Iris pigment epithelial cell (primary cell): ENCODE measurements at regions not wholly inside any gene's neighbourhood (a gene's known extent, or its start where the extent isn't known, plus 50 kb on each side); places are given as distances from the start of the nearest gene placed in this dataset.

Experiments used
- DNase-seq: peaks from one replicate; pipeline ENCODE4 v3.0.0-alpha.2; 2011; ENCODE audit warnings: low read depth

DNA sequence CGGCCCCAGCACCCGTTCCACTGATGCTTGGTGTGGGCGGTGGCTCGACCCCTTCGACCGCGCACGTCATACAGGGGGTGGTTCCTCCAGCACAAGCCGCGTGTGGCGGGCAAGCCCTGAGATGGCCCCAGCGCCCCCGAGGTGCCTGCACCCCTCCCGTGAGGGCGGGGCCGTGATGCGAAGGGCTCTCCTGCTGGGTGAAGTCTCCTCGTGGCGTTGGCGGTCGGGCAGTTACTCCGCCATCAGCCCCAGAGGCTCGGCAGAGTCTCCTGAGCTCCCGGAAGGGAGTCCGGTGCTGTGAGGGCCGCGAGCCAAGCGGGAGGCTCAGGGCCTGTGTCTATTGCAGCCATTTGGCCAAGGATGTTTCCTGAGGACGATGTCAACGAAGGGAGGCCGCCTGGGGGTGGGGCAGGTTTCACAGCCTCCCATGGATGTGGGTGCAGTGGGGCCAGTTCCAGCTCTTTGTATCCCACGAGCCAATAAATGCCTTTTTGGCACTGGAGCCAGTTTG is 78.1 kb upstream of the GALNT9 start:
- DNase-seq: no peak

DNA sequence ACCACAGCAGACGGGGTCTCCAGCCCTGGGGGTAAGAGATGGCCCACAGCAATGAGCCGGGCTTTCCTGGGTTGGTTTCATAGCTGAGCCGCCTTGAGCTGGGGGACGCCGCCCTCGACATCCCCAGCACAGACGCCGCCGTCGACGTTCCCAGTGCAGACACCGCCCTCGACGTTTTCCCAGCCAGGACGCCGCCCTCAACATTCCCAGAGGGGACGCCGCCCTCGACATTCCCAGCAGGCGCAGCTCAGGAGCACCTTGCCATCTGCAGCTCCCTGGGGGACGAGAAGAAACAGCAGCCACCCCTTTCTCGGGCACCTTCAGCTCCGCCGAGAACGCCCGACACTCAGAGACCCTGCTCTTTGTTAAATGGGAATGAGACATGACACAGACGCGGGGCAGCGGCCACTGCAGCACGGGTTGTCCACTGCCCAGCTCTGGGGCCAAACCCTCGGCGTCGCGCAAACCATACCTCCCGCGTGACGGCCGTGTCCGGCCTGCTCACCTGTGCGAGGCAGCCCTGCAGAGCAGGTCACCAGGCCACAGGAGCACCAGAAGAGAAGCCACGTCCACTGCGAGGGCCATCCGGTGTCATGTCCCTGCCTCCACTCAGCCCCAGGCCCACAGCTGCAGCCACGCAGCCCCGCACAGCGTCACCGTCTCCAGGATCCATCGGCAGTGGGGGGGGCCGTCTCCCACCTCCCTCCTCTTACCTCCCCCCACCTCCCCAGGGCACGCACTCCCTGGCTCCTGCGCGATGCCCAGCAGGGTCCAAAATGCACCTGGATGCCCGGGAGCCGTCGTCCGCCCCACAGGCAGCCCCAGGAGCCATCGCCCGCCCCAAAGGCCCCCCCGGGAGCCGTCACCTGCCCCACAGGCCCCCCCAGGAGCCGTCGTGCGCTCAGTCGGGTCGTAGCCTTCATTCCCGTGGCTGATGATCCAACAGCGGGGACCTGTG is 77.4 kb upstream of the GALNT9 start:
- no peak for DNase-seq

DNA sequence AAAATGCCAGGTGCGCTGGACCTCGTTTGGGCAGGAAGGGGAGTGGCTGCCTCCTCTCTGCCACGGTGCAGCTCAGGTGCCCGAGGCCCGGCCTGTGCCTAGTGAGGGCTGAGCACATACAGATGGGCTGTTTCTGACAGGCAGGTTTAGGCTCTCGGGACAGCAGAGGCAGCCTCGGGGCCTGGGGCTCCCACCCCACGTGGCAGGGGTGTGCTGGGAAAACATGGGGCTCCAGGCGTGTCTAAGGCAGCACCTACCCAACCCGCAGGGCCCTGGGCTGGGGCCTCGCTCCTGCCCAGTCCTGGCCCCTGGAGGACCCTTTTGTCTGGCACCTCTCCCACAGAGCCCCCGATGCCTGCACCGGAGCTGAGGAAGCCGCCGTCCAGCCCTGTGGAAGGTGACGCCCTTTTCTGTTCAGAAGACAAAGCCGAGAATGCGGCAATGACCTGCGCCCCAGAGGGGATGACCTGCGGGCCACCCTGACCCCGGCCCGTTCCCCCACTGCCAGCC is 76.4 kb upstream of the GALNT9 start:
- no peak for DNase-seq

DNA sequence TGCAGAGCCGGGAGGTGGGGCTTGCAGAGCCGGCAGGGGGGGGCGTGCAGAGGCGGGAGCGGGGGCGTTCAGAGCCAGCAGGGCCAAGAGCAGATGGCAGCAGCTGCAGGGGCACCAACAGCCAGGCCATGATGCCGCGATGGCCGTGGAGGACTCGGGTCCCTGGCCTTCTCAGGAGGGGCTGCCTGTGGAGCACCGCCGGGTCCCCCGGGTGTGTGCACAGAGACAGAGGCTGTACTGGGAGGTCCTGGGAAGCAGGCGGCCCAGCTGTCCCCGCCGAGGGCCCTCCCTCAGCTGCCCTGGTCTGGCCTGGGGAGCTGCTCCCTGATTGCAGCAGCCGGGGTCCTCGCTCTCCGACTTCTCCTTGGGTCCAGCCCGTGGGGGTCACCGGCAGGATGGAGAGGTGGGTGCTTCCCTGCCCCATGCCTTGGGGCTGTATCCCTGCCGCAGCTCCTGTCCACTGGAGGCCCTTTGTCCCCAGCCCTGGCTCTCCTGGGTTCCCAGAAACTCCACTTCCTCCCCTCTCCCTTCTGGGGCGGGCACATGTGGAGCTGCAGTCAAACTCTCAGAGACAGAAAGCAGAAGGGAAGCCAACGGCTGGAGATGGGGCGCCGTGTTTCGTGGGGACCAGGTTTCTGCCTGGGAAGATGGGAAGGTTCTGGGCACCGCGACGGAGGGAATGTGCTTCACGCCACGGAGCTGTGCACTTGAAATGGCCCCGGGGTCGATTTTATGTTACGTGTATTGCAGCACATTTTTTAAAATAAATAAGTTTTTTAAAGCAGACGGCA is 75.8 kb upstream of the GALNT9 start:
- no peak for DNase-seq

DNA sequence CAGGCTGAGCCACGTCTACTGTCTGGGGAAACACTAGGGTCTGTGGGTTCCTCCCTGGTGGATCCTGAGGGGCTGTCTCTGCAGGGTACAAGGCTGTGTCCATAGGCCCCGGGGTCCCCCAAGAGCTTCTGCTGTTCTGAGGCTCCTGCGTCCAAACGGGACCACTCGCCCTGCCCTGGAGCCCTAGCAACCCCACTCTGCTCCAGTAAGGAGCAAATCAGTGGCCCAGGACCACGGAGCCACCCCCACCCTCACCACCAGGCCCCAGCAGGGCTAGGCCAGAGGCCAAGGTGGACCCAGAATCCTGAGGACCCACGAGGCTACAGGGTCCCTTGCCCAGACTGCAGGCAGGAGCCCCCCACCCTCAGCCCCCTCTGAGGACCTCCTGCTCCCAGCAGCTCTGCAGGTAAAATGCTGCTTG is 75.1 kb upstream of the GALNT9 start:
- no peak for DNase-seq

DNA sequence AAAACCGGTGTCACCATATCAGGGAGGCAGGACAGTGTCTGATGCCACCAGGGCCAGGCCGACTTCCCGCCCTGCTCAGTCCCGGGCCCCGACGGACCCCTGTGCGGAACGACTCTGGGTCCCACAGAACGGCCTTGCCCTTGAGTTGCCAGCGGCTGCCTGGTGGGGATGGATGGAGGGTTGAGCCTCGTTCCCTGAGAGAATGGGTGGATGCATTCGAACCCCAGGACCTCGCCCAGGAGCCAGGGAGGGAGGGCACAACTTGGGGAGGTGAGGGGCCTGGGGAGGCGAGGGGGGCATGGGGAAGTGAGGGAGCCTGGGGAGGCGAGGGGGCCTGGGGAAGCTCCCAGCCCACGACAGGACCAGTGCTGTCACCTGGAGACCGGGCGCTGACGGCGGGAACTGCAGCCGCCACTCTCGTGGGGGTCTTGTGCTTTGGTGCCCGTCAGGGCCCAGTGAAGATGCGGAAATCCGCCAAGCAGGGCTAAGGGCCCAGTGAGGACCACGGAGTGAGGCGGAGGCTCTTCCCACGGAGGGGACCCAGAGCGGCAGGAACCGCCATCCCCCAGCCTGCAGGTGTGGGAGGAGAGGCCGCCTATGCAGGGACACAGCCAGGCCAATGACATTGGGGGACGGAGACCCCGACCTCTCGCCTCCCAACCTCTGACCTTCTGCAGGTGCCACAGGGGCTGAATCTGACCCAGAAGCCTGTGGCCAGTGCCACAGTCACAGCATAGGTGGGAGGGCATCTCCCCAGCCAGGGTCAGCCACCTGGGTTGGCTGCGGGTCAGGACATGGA is 74.4 kb upstream of the GALNT9 start:
- DNase-seq: no peak

DNA sequence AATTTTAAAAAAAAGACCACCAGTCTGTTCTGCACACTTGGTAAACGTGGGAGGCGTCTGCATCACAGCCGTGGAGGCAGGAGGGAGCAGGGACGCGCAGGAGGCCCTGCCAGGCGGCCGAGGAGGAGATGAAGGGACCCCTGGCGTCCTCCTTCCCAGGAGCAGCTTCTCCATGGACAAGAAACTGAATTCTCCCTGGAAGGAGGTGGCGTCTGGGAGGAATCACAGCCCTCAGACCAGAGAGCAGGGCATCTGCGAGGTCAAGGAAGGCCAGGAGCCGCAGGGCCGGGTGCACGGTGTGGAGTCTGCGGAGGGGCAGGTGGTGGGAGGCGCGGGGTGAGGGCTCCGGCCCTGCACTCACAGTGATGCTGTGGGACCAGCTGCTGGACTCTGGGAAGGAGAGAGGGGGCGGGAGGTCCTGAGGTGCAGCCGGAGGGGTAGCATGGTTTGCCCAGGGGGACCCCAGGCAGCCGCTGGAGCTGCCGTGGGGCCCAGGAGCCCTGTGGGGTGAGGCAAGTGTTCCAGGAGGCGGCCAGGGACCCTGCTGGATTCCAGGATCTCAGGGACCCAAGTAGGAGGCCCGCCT is 73.5 kb upstream of the GALNT9 start:
- DNase-seq: no peak

DNA sequence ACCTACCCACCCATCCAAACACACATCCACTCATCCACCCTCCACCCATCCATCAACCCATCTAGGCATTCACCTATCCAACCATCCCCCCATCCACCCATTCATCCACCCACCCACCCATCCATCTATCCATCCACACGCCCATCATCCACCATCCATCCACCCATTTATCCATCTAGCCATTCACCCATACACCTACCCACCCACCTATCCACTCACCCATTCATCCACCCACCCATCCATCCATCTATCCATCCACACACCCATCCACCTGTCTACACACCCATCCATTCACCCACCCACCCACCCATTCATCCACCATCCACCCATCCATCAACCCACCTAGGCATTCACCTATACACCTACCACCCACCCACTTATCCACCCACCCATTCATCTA is 72.6 kb upstream of the GALNT9 start:
- DNase-seq: no peak

DNA sequence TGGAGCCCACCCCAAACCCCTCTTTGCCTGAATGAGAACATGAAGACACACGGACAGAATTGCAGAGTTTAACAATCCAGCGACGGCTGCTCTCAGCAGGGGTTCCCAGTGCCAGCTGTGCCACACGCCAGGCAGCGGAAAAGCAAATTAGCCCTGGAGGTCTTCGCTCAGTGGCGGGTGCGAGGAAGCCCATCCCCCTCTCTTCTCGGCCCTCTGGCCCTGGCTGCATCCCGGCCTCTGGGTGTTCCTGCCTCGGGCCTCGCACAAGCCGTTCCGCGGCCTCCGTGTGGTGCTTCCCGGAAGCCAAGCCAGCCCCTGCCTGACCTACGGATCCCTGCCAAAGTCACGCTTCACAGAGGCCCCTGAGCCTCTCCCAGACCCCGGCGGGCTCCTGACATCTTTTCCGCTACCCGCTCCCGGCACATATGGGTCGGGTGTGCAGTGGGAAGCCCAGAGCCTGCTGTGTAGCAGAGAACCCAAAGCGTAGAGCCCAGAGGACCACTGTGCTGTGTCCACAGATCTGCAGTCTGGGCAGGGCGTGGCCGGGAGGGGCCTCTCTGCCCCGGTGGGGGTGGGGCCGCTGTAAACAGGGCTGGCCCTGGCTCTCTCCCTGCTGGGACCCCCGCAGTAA is 70.7 kb upstream of the GALNT9 start:
- no peak for DNase-seq

DNA sequence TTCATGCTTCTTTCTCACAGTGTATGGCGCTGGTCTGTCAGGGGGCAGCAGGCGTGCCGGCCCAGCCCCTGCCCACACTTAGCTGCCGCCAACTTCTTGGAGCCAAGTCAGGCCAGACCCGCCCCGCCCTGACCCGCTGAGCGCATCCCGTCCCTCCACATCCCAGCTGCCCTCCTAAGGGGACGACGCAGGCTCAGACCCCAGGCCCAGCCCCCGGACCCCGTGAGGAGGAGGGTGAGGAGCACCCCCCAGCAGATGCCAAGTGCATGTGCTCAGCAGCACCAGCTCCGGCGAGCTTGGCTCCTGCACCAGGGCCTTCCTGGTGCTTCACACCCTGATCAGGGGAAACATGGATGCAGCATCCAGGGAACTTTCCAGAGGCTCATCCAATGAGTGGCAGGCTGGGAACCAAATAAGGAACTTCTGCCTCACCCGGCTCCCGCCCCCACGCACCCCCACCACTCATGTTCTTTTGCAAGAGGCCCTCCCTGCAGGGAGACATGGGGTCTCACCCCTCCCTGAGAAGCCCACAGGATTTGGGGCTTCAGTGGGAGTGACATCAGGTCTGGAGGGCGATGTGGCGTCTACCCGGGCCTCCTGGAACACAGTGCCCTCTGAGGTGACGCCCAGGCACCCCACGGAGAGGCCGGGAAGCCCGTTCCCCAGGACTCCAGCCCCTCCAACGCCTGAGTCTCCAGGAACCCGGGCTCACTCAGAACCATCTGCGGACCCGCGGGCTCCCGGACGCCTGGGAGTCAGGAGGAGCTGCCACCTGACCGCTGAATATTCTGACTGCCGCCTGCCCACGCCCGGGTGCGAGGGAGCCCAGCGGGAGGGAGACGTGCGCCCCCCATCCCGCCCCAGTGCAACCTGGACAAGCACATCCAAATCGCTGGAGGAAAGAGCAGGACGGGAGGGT is 70.0 kb upstream of the GALNT9 start:
- no peak for DNase-seq

DNA sequence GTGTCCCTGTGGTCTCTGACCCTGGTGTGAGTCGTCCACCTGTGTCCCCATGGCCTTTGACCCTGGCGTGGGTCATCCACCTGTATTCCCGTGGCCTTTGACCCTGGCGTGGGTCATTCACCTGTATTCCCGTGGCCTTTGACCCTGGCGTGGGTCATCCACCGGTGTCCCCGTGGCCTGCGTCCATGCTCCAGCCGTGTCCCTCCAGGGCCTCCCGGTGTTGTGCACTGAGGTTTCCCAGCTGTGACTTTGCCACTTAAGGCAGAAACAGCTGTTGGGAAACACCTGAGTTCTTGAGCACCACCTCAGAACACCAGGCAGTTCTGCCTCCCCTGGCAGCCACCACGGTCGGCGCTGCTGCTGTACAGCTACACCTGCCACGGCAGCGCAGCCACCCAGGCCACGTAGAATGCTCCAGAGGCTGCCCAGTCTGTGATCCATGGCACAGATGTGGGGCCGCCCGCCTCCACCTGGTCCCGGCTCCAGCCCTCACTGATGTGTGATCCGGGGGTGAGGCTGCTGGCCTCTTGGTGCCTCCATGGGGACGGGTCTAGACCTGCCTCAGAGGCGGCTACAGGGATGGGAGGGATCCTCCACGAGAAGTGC is 69.1 kb upstream of the GALNT9 start:
- no peak for DNase-seq

DNA sequence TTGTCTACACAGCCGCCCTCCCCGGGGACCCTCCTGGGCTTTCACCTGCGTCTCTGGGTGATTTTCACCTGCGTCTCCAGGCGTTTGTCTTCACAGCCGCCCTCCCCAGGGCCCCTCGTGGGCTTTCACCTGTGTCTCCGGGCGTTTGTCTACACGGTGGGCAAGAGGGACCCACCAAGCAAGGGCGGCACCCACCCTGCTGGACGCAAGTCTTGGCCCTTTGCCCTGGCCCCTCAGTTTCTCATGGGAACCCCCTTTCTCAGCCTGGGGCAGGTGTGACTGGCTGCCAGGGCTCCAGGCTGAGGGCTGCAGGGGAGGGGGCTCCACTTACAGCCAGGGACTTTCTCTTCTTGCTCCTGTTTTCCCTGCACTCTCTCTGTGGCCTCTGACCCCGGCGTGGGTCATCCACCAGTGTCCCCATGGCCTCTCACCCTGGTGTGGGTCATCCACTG is 68.6 kb upstream of the GALNT9 start:
- DNase-seq: no peak

DNA sequence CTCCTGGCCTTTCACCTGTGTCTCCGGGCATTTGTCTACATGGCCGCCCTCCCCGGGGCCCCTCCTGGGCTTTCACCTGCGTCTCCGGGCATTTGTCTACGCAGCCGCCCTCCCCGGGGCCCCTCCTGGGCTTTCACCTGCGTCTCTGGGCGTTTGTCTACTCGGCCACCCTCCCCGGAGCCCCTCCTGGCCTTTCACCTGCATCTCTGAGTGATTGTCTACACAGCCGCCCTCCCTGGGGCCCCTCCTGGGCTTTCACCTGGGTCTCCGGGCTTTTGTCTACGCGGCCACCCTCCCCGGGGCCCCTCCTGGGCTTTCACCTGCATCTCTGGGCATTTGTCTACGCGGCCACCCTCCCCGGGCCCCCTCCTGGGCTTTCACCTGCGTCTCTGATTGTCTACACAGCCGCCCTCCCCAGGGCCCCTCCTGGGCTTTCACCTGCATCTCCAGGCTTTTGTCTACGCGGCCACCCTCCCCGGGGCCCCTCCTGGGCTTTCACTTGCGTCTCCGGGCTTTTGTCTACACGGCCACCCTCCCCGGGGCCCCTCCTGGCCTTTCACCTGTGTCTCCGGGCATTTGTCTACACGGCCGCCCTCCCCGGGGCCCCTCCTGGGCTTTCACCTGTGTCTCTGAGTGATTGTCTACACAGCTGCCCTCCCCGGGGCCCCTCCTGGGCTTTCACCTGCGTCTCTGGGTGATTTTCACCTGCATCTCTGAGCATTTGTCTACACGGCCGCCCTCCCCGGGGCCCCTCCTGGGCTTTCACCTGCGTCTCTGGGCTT is 68.0 kb upstream of the GALNT9 start:
- no peak for DNase-seq

DNA sequence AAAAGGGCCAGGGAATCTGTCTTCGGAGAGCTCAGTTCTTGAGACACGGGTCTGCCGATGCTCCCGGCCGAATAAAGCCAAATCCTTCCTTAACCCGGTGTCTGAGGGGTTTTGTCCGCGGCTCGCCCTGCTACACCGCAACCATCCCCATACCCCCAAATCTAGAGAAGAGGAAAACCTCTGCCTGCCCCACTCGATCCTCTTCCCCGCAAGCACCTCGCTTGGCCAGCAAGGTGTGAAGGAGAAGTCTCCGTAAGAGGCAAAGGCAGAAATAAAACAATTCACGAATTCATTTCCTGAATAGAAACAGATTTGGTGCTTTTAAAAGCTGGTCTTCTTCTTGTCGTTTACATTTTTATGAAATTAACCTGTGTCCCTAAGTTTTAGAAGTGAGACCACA is 67.3 kb upstream of the GALNT9 start:
- DNase-seq: no peak

DNA sequence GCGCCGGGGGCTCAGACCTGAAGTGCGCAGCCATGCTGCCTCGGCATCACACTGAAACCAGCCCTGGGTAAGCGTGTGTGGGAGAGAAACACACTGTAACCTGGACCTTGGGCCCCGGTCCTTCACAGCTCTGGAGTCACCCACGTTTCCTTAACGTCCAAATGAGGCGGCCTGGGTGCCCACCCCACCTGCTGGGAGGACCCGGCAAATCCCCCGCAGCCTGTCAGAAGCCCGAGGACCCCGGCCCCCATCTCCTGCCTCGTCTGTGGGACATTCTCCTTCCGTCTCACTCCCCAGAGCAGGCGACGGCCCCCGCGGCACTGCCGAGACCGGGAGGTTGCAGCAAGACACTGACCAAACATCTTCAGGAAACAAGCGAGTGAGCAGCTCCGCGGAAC is 66.5 kb upstream of the GALNT9 start:
- no peak for DNase-seq

DNA sequence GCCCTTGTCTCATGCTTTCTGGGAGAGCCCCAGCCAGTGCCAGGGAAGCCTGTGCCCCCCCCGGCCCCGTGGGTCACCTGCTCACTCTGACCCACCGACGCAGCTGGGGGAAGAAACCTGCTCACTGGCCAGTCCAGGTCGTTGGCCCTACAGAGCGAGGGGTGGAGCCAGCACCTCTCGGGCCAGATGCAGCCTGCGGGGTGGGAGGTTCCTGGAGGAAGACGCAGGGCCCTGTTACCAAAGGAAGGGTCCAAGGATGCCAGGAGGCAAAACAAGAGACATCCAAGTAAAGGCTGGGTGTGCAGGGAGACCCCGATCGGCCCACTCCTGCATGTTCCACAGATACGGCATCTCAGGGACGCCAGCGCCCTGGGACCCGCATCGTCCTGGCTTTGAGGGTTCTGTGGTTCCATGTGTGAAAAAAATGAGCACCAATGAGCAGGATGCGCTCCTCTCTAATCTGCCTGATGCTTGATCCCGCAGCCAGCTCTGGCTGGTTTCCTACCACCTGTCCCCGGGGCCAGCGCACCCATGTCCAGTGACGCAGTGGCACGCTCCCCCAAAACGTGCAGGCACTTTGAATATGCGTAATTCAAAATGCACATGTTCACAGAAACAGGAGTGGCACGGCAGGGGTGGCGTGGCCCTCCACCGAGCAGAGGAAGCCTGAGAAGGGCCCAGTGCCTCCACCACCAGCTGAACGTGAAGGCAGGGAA is 66.0 kb upstream of the GALNT9 start:
- DNase-seq: no peak

DNA sequence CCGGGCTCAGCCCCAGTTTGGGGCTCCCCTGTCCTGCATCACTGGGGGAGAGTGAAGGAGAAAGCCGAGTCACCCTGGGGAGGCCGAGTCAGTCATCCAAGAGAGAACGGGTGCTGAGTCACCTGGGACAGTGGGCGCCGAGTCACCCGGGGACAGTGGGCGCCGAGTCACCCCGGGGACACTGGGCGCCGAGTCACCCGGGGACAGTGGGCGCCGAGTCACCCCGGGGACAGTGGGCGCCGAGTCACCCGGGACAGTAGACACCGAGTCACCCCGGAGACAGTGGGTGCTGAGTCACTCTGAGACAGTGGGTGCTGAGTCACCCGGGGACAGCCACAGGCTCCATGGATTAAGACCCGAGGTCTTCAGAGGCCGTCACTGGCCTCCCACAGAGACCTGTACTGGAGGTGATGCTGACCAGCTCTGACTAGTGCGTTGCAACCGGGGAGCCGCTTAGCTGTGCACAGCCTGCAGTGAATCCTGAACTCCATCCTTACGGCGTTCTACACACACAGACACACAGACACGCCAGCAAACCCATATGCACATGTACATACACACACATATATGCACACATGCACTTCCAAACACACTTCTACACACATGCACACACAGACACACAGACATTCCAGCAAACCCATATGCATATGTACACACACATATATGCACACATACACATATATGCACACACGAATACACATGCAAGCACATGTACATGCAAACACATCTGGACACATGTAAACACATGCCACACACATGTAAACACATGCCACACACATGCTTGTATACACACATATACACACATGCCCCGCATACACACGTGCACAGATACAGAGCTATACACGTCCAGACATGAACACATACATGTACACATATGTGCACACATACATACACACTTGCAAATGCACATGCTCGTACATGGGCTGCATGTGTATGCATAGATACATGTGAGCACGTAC is 64.9 kb upstream of the GALNT9 start:
- peak; percentile 26 for DNase-seq
